ENCODE measurements at regions not wholly inside any gene's neighbourhood (a gene's known extent, or its start where the extent isn't known, plus 50 kb on each side); places are given as distances from the start of the nearest gene placed in this dataset.

- H3K4me1 ChIP-seq, result no peaks in the 10 kb centered on the region
- H3K27ac ChIP-seq, result no peak overlapping the region
- H3K9me3 ChIP-seq, result peaks cover 0 to 12% of the 10 kb centered on the region in 2 donors
- H3K4me3 ChIP-seq, result no peak overlapping the region
- TF ChIP-seq CTCF (IDR thresholded peaks at IDR 0.05), result no peak
- no peaks in the 10 kb centered on the region for H3K36me3 ChIP-seq
- no peak for DNase-seq (ENCODE audit: low spot score)
- no peaks in the 10 kb centered on the region for H3K27me3 ChIP-seq
Observed at GRCh38 chr3:35992041-35992440, 352.7 kb downstream of the ARPP21 start.

- Histone ChIP-seq H3K27me3 (no peaks in the 10 kb centered on the region), H3K9me3 (peaks cover 0 to 17% of the 10 kb centered on the region in 2 donors), H3K4me3 (no peak overlapping the region)
Observed at GRCh38 chr3:36011791-36012190, 368.5 kb upstream of the STAC start.

GRCh38 chr3:36013425-36013824 is 366.9 kb upstream of the STAC start:
- no peak overlapping the region for H3K27ac ChIP-seq
- no peaks in the 10 kb centered on the region for H3K36me3 ChIP-seq
- no peaks in the 10 kb centered on the region for H3K4me1 ChIP-seq
- no peak for TF ChIP-seq CTCF (IDR thresholded peaks at IDR 0.05)
- H3K9me3 ChIP-seq, result peaks cover 0 to 8% of the 10 kb centered on the region in 2 donors
- no peak overlapping the region for H3K4me3 ChIP-seq
- DNase-seq (ENCODE audit: low spot score), result no peak
- no peaks in the 10 kb centered on the region for H3K27me3 ChIP-seq

More at GRCh38 chr3:36011791-36012190, 368.5 kb upstream of the STAC start:
- Histone ChIP-seq H3K4me1 (no peaks in the 10 kb centered on the region), H3K27ac (no peak overlapping the region), H3K36me3 (no peaks in the 10 kb centered on the region)
- TF ChIP-seq CTCF (IDR thresholded peaks at IDR 0.05), result no peak
- DNase-seq (ENCODE audit: low spot score), result no peak

GRCh38 chr3:36025232-36025631 is 355.1 kb upstream of the STAC start:
- no peak for DNase-seq (ENCODE audit: low spot score)
- H3K4me3 ChIP-seq, result no peak overlapping the region
- H3K27me3 ChIP-seq, result no peaks in the 10 kb centered on the region
- H3K4me1 ChIP-seq, result no peaks in the 10 kb centered on the region
- no peak overlapping the region for H3K27ac ChIP-seq
- no peaks in the 10 kb centered on the region for H3K36me3 ChIP-seq
- no peaks in the 10 kb centered on the region for H3K9me3 ChIP-seq
- TF ChIP-seq CTCF (IDR thresholded peaks at IDR 0.05), result no peak

- Histone ChIP-seq H3K4me3 (no peak overlapping the region), H3K4me1 (no peaks in the 10 kb centered on the region), H3K36me3 (no peaks in the 10 kb centered on the region), H3K27me3 (no peaks in the 10 kb centered on the region), H3K27ac (no peak overlapping the region), H3K9me3 (peaks cover 0 to 23% of the 10 kb centered on the region in 2 donors)
- no peak for TF ChIP-seq CTCF (IDR thresholded peaks at IDR 0.05)
- DNase-seq (ENCODE audit: low spot score), result no peak
Observed at GRCh38 chr3:36032180-36033047, 347.9 kb upstream of the STAC start.

Data from right atrium auricular region (tissue), 2 donors.